Activated naive CD4-positive, alpha-beta T cell treated with anti-CD3 and anti-CD28 coated beads for 36 hours (primary cell): ENCODE measurements at regions not wholly inside any gene's neighbourhood (a gene's known extent, or its start where the extent isn't known, plus 50 kb on each side); places are given as distances from the start of the nearest gene placed in this dataset.

Source experiments
- CTCF ChIA-PET: fragments of 350-600 bp; sonication (Branson Sonifier 250); formaldehyde crosslinking; loops from one replicate; lab custom pipeline; 2021; ENCODE audit warnings: antibody characterized with exemption; lab: Charles Lee
- DNase-seq: peaks from one replicate; pipeline ENCODE4 v3.0.0-alpha.2; 2020
- H3K27ac Mint-ChIP-seq: one replicate; pipeline ENCODE4 v1.8.0; 2021; ENCODE audit warnings: mild to moderate bottlenecking, mixed read lengths
- H3K27me3 Mint-ChIP-seq: one replicate; pipeline ENCODE4 v1.8.0; 2021; ENCODE audit warnings: low read depth, mixed read lengths
- H3K36me3 Mint-ChIP-seq: one replicate; pipeline ENCODE4 v1.8.0; 2021; ENCODE audit warnings: low read depth, mixed read lengths
- H3K4me1 Mint-ChIP-seq: one replicate; pipeline ENCODE4 v1.8.0; 2021; ENCODE audit warnings: low read depth, mixed read lengths
- H3K4me3 Mint-ChIP-seq: one replicate; pipeline ENCODE4 v1.8.0; 2021; ENCODE audit warnings: mild to moderate bottlenecking, moderate library complexity, mixed read lengths
- H3K9me3 Mint-ChIP-seq: one replicate; pipeline ENCODE4 v1.8.0; 2021; ENCODE audit warnings: mixed read lengths
- intact Hi-C: fragments of 100-400 bp; cut with micrococcal nuclease; formaldehyde crosslinking; loops from one replicate; pipeline ENCODE4 v1.15.1; 2023

GRCh38 chr6:167495506-167496401, 170.9 kb downstream of the TTLL2 start:
- no peak for DNase-seq
- Mint-ChIP-seq H3K27me3 (peaks cover 26% of the 10 kb centered on the region), H3K27ac (no peak overlapping the region), H3K4me1 (no peaks in the 10 kb centered on the region), H3K9me3 (no peaks in the 10 kb centered on the region), H3K4me3 (no peak overlapping the region), H3K36me3 (no peaks in the 10 kb centered on the region)
- CTCF ChIA-PET, result no interaction called here
- intact Hi-C loops, result loop anchor here (5.0 kb wide), 1 partner anchor 198 kb away; no protein-coding TSS in a partner anchor

- DNase-seq, result no peak
- Mint-ChIP-seq H3K27ac (no peak overlapping the region), H3K27me3 (peaks cover 23% of the 10 kb centered on the region), H3K4me1 (no peaks in the 10 kb centered on the region), H3K9me3 (no peaks in the 10 kb centered on the region), H3K4me3 (no peak overlapping the region), H3K36me3 (no peaks in the 10 kb centered on the region)
- intact Hi-C loops, result loop anchor here (5.0 kb wide), 1 partner anchor 199 kb away; no protein-coding TSS in a partner anchor
- CTCF ChIA-PET, result no interaction called here
These were observed 171.8 kb downstream of the TTLL2 start for GRCh38 chr6:167496707-167497106.

- Mint-ChIP-seq H3K4me3 (no peak overlapping the region), H3K9me3 (no peaks in the 10 kb centered on the region), H3K4me1 (no peaks in the 10 kb centered on the region), H3K36me3 (no peaks in the 10 kb centered on the region), H3K27ac (no peak overlapping the region), H3K27me3 (peaks cover 21% of the 10 kb centered on the region)
- no peak for DNase-seq
- CTCF ChIA-PET, result no interaction called here
- intact Hi-C loops, result loop anchor here (5.0 kb wide), 1 partner anchor 200 kb away; no protein-coding TSS in a partner anchor
These were observed 172.7 kb downstream of the TTLL2 start for GRCh38 chr6:167497428-167498056.

- Mint-ChIP-seq H3K4me3 (no peak overlapping the region), H3K36me3 (no peaks in the 10 kb centered on the region), H3K9me3 (no peaks in the 10 kb centered on the region), H3K27me3 (peaks cover 18% of the 10 kb centered on the region), H3K27ac (no peak overlapping the region), H3K4me1 (no peaks in the 10 kb centered on the region)
- no peak for DNase-seq
- intact Hi-C loops, result loop anchor here (5.0 kb wide), 1 partner anchor 202 kb away; no protein-coding TSS in a partner anchor
- CTCF ChIA-PET, result no interaction called here
These were observed 174.3 kb downstream of the TTLL2 start for GRCh38 chr6:167499161-167499660.

- Mint-ChIP-seq H3K27ac (no peak overlapping the region), H3K4me1 (no peaks in the 10 kb centered on the region), H3K4me3 (no peak overlapping the region), H3K27me3 (peaks cover 13% of the 10 kb centered on the region), H3K9me3 (no peaks in the 10 kb centered on the region), H3K36me3 (no peaks in the 10 kb centered on the region)
- CTCF ChIA-PET, result no interaction called here
- intact Hi-C loops, result no loop called here
- no peak for DNase-seq
These were observed 176.1 kb downstream of the TTLL2 start for GRCh38 chr6:167500961-167501360.

- Mint-ChIP-seq H3K27me3 (peaks cover 8% of the 10 kb centered on the region), H3K36me3 (no peaks in the 10 kb centered on the region), H3K9me3 (no peaks in the 10 kb centered on the region), H3K4me1 (no peaks in the 10 kb centered on the region), H3K27ac (no peak overlapping the region), H3K4me3 (no peak overlapping the region)
- intact Hi-C loops, result no loop called here
- CTCF ChIA-PET, result no interaction called here
- peak; percentile 8 for DNase-seq
These were observed 177.0 kb downstream of the TTLL2 start for GRCh38 chr6:167501831-167502385.

GRCh38 chr6:167502471-167502870, 177.6 kb downstream of the TTLL2 start:
- intact Hi-C loops, result no loop called here
- CTCF ChIA-PET, result interaction anchor here (0.5 kb wide), 1 partner anchor 241 kb away, joined by 3 read pairs; no protein-coding TSS in a partner anchor

GRCh38 chr6:167504385-167504961, 179.6 kb downstream of the TTLL2 start:
- CTCF ChIA-PET, result interaction anchor here (0.6 kb wide), 1 partner anchor 282 kb away, joined by 3 read pairs; no protein-coding TSS in a partner anchor
- no peak overlapping the region for H3K27ac Mint-ChIP-seq
- peaks cover 3% of the 10 kb centered on the region for H3K27me3 Mint-ChIP-seq
- no peaks in the 10 kb centered on the region for H3K9me3 Mint-ChIP-seq
- no peaks in the 10 kb centered on the region for H3K36me3 Mint-ChIP-seq
- DNase-seq, result no peak
- H3K4me1 Mint-ChIP-seq, result no peaks in the 10 kb centered on the region
- intact Hi-C loops, result no loop called here
- H3K4me3 Mint-ChIP-seq, result no peak overlapping the region

More at GRCh38 chr6:167502471-167502870, 177.6 kb downstream of the TTLL2 start:
- no peak for DNase-seq
- Mint-ChIP-seq H3K27me3 (peaks cover 8% of the 10 kb centered on the region), H3K4me1 (no peaks in the 10 kb centered on the region), H3K4me3 (no peak overlapping the region), H3K9me3 (no peaks in the 10 kb centered on the region), H3K36me3 (no peaks in the 10 kb centered on the region), H3K27ac (no peak overlapping the region)

GRCh38 chr6:167505199-167505598, 180.3 kb downstream of the TTLL2 start:
- peaks cover 3% of the 10 kb centered on the region for H3K27me3 Mint-ChIP-seq
- no peak for DNase-seq
- intact Hi-C loops, result no loop called here
- H3K27ac Mint-ChIP-seq, result no peak overlapping the region
- H3K9me3 Mint-ChIP-seq, result no peaks in the 10 kb centered on the region
- no peaks in the 10 kb centered on the region for H3K4me1 Mint-ChIP-seq
- CTCF ChIA-PET, result interaction anchor here (0.6 kb wide), 1 partner anchor 281 kb away, joined by 3 read pairs; no protein-coding TSS in a partner anchor
- H3K36me3 Mint-ChIP-seq, result no peaks in the 10 kb centered on the region
- H3K4me3 Mint-ChIP-seq, result no peak overlapping the region

GRCh38 chr6:167505782-167506181, 180.9 kb downstream of the TTLL2 start:
- Mint-ChIP-seq H3K27ac (no peak overlapping the region), H3K9me3 (no peaks in the 10 kb centered on the region), H3K27me3 (peaks cover 3% of the 10 kb centered on the region), H3K4me1 (no peaks in the 10 kb centered on the region), H3K4me3 (no peak overlapping the region), H3K36me3 (no peaks in the 10 kb centered on the region)
- CTCF ChIA-PET, result no interaction called here
- intact Hi-C loops, result no loop called here
- no peak for DNase-seq

- Mint-ChIP-seq H3K9me3 (no peaks in the 10 kb centered on the region), H3K36me3 (no peaks in the 10 kb centered on the region), H3K27me3 (peaks cover 3% of the 10 kb centered on the region), H3K27ac (no peak overlapping the region), H3K4me3 (no peak overlapping the region), H3K4me1 (no peaks in the 10 kb centered on the region)
- no peak for DNase-seq
- CTCF ChIA-PET, result no interaction called here
- intact Hi-C loops, result no loop called here
These were observed 181.8 kb downstream of the TTLL2 start for GRCh38 chr6:167506443-167507301.
